ENCODE measurements at regions not wholly inside any gene's neighbourhood (a gene's known extent, or its start where the extent isn't known, plus 50 kb on each side); places are given as distances from the start of the nearest gene placed in this dataset.

DNA sequence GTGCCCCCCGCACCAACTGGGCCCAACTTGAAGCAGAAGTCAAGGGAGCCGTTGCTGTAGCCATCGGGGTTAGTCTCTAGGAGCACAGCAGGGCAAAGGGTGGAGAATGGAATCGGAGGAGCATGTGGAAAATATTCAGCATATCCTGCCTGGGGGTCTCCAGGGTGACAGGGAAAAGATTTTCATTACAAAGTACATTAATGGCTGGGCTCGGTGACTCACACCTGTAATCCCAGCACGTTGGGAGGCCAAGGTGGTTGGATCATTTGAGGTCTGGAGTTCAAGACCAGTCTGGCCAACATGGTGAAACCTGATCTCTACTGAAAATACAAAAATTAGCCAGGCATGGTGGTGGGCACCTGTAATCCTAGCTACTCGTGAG, 53.8 kb upstream of the ABLIM1 start:
- no peak for TF ChIP-seq CTCF (IDR thresholded peaks at IDR 0.05; ENCODE audit: poor library complexity)
- TF ChIP-seq EZH2 (IDR thresholded peaks at IDR 0.05; ENCODE audit: borderline replicate concordance) = no peak
- no peak for TF ChIP-seq EZH2phosphoT487 (IDR thresholded peaks at IDR 0.05; ENCODE audit: low read depth, severe bottlenecking, unreplicated experiment)
